ENCODE measurements at regions not wholly inside any gene's neighbourhood (a gene's known extent, or its start where the extent isn't known, plus 50 kb on each side); places are given as distances from the start of the nearest gene placed in this dataset.
"Not testable (repeated sequence)": the region's sequence is repeated elsewhere in the genome, so short reads cannot be mapped to it uniquely, and the experiment has no call there.

DNA sequence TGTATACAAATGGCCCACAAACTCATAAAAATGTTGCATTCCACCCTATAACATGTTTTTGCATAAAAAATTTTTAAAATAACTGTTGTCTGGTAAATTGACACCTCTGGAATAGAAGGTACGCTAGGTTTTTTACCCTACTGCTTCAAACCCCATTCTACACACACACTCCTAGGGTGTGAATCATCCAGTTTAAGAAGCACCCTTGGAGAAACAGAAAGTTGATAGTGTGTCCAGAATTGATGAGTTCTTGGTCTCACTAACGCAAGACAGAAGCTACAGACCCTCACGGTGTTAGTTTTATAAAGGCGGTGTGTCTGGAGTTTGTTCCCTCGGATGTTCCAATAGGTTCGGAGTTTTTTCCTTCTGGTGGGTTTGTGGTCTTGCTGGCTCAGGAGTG is 158.5 kb downstream of the KLRB1 start:
- no peak for DNase-seq

GRCh38 chr12:9448648-9449047 is 159.1 kb downstream of the KLRB1 start:
- not testable (repeated sequence) for DNase-seq

- DNase-seq, result peak; percentile 72
Measured at GRCh38 chr12:9447791-9448614, 159.7 kb downstream of the KLRB1 start.

- not testable (repeated sequence) for DNase-seq
Measured at GRCh38 chr12:9446883-9447761, 160.6 kb downstream of the KLRB1 start.

GRCh38 chr12:9440428-9440827 is 167.3 kb downstream of the KLRB1 start:
- DNase-seq, result not testable (repeated sequence)

- not testable (repeated sequence) for DNase-seq
Measured at GRCh38 chr12:9435682-9436081, 172.0 kb downstream of the KLRB1 start.

DNA sequence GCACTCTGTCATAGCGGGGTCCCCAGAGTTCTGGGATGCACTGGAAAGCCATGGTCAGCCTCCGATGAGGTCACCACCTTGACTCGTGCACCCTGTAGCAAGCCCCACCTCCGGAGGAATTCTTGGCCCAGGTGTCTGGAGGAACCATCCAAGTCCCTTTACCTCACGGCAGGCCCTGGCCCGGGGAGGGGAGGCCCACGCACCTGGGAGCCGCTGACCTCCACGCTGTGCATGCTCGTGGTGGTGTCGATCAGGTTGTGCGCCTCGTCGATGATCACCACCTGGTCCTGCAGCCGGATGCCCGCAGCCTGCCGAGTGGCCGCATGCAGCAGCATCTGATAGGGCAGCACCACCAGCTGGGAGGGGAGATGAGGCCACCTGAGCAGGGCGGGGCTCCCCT is 177.3 kb downstream of the KLRB1 start:
- not testable (repeated sequence) for DNase-seq

DNA sequence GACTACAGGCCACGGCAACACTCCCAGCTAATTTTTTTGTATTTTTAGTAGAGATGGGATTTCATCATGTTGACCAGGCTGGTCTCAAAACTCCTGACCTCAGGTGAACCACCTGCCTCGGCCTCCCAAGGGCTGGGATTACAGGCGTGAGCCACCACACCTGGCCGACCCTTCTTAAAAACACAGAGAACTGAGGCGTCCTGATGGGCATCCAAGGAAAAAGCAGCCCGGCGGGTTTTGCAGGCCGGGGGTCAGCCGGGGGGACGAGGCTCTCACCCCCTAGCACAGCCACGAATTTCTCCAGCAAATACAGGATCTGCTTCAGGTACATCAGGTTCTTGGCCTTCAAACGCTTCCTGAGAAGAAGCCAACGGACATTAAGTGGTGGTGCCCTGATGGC is 178.9 kb downstream of the KLRB1 start:
- DNase-seq, result not testable (repeated sequence)

GRCh38 chr12:9425429-9425828 is 182.3 kb downstream of the KLRB1 start:
- not testable (repeated sequence) for DNase-seq

DNA sequence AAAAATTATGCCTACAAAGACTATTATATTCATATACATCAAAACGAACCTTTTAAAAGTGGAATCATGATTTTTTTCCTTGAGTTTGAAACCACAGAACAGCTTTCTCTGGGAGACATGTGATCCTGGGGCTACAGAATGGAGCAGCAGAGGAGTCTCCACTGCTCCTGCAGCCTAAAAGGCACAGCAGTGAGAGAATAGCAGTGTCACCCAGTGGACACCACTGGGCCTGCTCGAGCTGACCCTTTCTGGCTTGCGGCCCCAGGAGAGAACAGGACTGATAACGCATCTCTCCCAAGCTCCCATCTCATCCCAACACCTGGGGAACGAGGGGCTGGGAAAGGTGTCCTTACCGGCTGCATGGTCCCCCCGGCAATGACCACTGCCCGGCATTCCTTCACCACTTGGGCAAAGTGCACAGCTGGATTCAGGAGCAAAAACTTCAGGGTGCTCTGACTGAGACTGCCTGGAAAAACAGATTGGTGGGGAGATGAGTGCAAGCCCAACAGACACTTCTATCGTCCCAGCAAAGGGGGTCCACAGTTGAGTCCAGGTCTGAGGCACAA is 183.5 kb downstream of the KLRB1 start:
- not testable (repeated sequence) for DNase-seq

- DNase-seq, result not testable (repeated sequence)
Measured at GRCh38 chr12:9422689-9423088, 185.0 kb downstream of the KLRB1 start.

- not testable (repeated sequence) for DNase-seq
Measured at GRCh38 chr12:9421520-9422086, 186.1 kb downstream of the KLRB1 start.

- DNase-seq, result not testable (repeated sequence)
Measured at GRCh38 chr12:9420817-9421519, 186.7 kb downstream of the KLRB1 start.

DNA sequence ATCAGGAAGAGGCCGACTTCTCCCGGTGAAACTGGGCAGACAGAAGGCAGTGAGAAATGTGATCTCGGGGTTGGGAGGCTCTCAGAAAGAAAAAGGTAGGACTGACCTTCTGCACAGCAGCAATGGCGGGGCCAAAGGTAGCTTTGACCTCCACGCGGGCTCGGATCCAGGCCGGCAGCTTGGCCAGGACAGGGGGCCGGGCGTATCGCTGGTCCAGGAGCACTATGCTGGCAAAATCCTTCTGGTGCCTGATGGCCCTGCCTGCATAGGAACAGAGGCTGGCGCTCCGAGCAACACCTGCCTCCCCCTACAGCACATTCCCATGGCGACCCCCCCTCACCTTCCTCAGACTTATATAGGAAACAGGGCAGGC is 189.1 kb downstream of the KLRB1 start:
- not testable (repeated sequence) for DNase-seq

- not testable (repeated sequence) for DNase-seq
Measured at GRCh38 chr12:9417947-9418668, 189.6 kb downstream of the KLRB1 start.

DNA sequence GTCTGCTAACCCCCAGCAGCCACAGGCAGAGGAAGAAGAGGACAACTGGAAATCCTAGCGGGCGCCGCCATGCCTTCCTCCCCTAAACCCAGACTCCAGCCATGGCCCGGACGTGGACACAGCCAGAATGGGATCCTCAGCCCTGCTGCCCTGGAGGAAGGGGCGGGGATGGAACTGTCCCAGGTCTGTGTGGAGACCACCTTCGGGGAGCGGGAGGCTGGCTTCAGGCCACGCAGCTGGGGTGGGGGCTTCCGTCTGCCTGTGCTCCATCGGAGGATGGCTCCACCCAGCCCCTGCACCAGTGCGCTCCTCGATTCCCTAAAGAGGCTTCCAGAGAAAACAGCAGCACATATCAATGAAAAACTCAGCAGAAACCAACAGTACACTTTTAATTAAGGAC is 190.4 kb downstream of the KLRB1 start:
- not testable (repeated sequence) for DNase-seq

GRCh38 chr12:9416346-9416745 is 191.4 kb downstream of the KLRB1 start:
- DNase-seq, result not testable (repeated sequence)

DNA sequence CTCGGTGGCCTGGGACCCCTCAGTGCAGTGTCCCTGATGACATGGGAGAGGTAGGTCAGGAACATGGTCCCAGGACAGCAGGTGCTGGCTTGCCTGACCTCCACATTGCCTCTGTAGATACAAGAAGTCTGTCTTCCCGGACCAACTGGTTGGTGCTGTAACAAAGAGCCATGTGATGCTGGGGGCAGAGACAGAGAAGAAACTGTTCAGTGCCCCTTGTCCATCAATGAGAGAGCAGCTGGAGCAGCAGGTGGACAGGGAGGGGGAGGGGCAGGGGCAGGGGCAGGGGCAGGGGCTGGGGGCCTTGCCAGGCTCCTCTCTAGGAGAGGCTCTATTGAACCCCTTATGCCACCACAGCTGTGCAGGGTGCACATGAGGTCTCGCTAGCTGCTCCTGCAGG is 191.8 kb downstream of the KLRB1 start:
- DNase-seq, result not testable (repeated sequence)

GRCh38 chr12:9413862-9414261 is 193.9 kb downstream of the KLRB1 start:
- DNase-seq, result not testable (repeated sequence)

DNA sequence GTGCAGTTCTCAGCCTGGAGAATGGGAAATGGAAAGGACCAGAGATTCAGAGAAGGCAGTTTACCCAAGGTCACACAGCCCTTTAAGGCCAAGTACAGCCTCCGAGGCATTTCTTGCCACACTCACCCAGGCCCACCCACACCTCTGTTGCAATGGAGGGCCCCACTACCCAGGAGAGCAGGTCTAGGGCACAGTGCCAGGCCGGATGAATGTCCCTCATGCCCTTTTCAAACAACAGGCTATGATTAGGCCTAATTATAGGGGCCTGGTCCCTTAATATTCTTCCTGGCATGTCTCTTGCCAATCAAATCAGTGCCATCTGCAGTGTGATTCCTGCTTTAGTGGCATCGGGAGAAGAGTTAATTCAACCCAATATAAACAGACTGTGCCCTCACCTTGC is 195.3 kb downstream of the KLRB1 start:
- DNase-seq, result not testable (repeated sequence)

GRCh38 chr12:9411616-9412268 is 196.0 kb downstream of the KLRB1 start:
- DNase-seq, result not testable (repeated sequence)

All from NCI-H226 (cell line).